HCT116 (cell line): ENCODE measurements at regions not wholly inside any gene's neighbourhood (a gene's known extent, or its start where the extent isn't known, plus 50 kb on each side); places are given as distances from the start of the nearest gene placed in this dataset.

Experiments used
- CTCF ChIP-seq, 3 experiments: fragments of 200-600 bp in 1 of 3; sonication (generic) in 1 of 3; IDR thresholded peaks in 2 of 3; conservative IDR thresholded peaks in 1 of 3; 2 replicates each; pipeline ENCODE4 v1.5.1; 2012 to 2017; ENCODE audit warnings: low read depth in 2 of 3, low read length in 2 of 3, antibody characterized with exemption in 1 of 3, borderline replicate concordance in 1 of 3, control low read depth in 1 of 3, mild to moderate bottlenecking in 1 of 3, mixed read lengths in 1 of 3, mixed run types in 1 of 3, moderate library complexity in 1 of 3; ENCODE audit not compliant: insufficient read depth in 1 of 3
- EGR1 ChIP-seq: IDR thresholded peaks from 2 replicates; pipeline ENCODE4 v1.6.1; 2012; ENCODE audit warnings: low read depth
- ELF1 ChIP-seq: IDR thresholded peaks from 2 replicates; pipeline ENCODE4 v1.6.1; 2012; ENCODE audit warnings: low read depth, borderline replicate concordance
- EZH2 ChIP-seq: fragments of 200-600 bp; sonication (generic); IDR thresholded peaks from 2 replicates; pipeline ENCODE4 v1.6.1; 2017; ENCODE audit warnings: antibody characterized with exemption, mixed run types
- EZH2phosphoT487 ChIP-seq: fragments of 200-600 bp; IDR thresholded peaks from 2 replicates; pipeline ENCODE4 v1.6.1; 2018; ENCODE audit warnings: antibody characterized with exemption, borderline replicate concordance
- FOSL1 ChIP-seq: IDR thresholded peaks from 2 replicates; pipeline ENCODE4 v1.6.1; 2012; ENCODE audit warnings: low read depth
- MAX ChIP-seq: IDR thresholded peaks from 2 replicates; pipeline ENCODE4 v1.6.1; 2012
- POLR2A ChIP-seq: IDR thresholded peaks from 2 replicates; pipeline ENCODE4 v1.7.0; 2011; ENCODE audit warnings: borderline replicate concordance; ENCODE audit not compliant: insufficient read depth, insufficient read length; ENCODE audit errors: extremely low read depth
- POLR2AphosphoS5 ChIP-seq: IDR thresholded peaks from 2 replicates; pipeline ENCODE4 v1.6.1; 2011; ENCODE audit warnings: mild to moderate bottlenecking, low read depth, low read length, moderate library complexity
- RAD21 ChIP-seq: IDR thresholded peaks from 2 replicates; pipeline ENCODE4 v1.6.1; 2012; ENCODE audit warnings: low read depth, mild to moderate bottlenecking
- SP1 ChIP-seq: IDR thresholded peaks from 2 replicates; pipeline ENCODE4 v1.6.1; 2012; ENCODE audit warnings: low read depth
- ZFX ChIP-seq: fragments of 450-650 bp; IDR thresholded peaks from 2 replicates; pipeline ENCODE4 v1.6.1; 2017

GRCh38 chr10:131444862-131445461 is 133.4 kb upstream of the TCERG1L start:
- TF ChIP-seq CTCF (IDR thresholded peaks at IDR 0.05 in 2 of 3, conservative IDR thresholded peaks at IDR 0.05 in 1 of 3; ENCODE audit: borderline replicate concordance in 1 of 3, insufficient read depth in 1 of 3, low read depth in 2 of 3, low read length in 2 of 3) (no peak), RAD21 (no peak), POLR2AphosphoS5 (no peak), POLR2A (no peak), ELF1 (no peak), EGR1 (no peak), FOSL1 (no peak), MAX (no peak), SP1 (no peak), ZFX (no peak), EZH2 (no peak), EZH2phosphoT487 (no peak)
